Spleen (tissue), 11 donors: ENCODE measurements at regions not wholly inside any gene's neighbourhood (a gene's known extent, or its start where the extent isn't known, plus 50 kb on each side); places are given as distances from the start of the nearest gene placed in this dataset.
A peak's percentile ranks its signal among the peaks of the same experiment; 100 is the strongest.

Experiments used
- DNase-seq: peaks from one replicate; pipeline ENCODE4 v3.0.0-alpha.2; 2020
- H3K27ac ChIP-seq, 8 donors: fragments of 200-600 bp; sonication (generic) in 7 of 8; 1 replicate in 4 of 8; 2 replicates in 4 of 8; pipeline versions ENCODE4 v1.5.0 to v1.8.0; 2016 to 2021; ENCODE audit warnings: inconsistent platforms in 4 of 8, mild to moderate bottlenecking in 4 of 8, moderate library complexity in 1 of 8
- H3K27me3 ChIP-seq, 7 donors: fragments of 200-600 bp; sonication (generic) in 6 of 7; replicated peaks in 1 of 7; 1 replicate in 4 of 7; 2 replicates in 3 of 7; pipeline versions ENCODE4 v1.5.0 to v1.8.0; 2016 to 2021; ENCODE audit warnings: inconsistent platforms in 3 of 7, mild to moderate bottlenecking in 1 of 7
- H3K36me3 ChIP-seq, 6 donors: fragments of 200-600 bp; sonication (generic) in 5 of 6; 1 replicate in 4 of 6; 2 replicates in 2 of 6; pipeline versions ENCODE4 v1.5.0 to v1.8.0; 2016 to 2021; ENCODE audit warnings: inconsistent platforms in 2 of 6
- H3K4me1 ChIP-seq, 6 donors: fragments of 200-600 bp; sonication (generic) in 5 of 6; 1 replicate in 3 of 6; 2 replicates in 3 of 6; pipeline versions ENCODE4 v1.5.0 to v1.8.0; 2016 to 2021; ENCODE audit warnings: inconsistent platforms in 3 of 6
- H3K4me3 ChIP-seq, 8 donors: fragments of 200-600 bp; sonication (generic) in 7 of 8; 1 replicate in 4 of 8; 2 replicates in 4 of 8; pipeline versions ENCODE4 v1.5.0 to v1.8.0; 2016 to 2021; ENCODE audit warnings: inconsistent platforms in 4 of 8, mild to moderate bottlenecking in 4 of 8, moderate library complexity in 2 of 8
- H3K9me3 ChIP-seq, 8 donors: fragments of 200-600 bp; sonication (generic) in 7 of 8; 1 replicate in 4 of 8; 2 replicates in 4 of 8; pipeline versions ENCODE4 v1.5.0 to v1.8.0; 2016 to 2021; ENCODE audit warnings: inconsistent platforms in 4 of 8
- CTCF ChIP-seq, 11 experiments: fragments of 200-600 bp in 7 of 11; fragments of 450-650 bp in 4 of 11; sonication (generic) in 4 of 11; IDR thresholded peaks in 8 of 11; conservative IDR thresholded peaks in 3 of 11; 1 replicate in 7 of 11; 2 replicates in 4 of 11; pipeline versions ENCODE4 v1.4.0 to v1.8.0; 2016 to 2021; ENCODE audit warnings: antibody characterized with exemption in 11 of 11, inconsistent platforms in 4 of 11, mild to moderate bottlenecking in 1 of 11
- POLR2A ChIP-seq, 3 donors: fragments of 450-650 bp; IDR thresholded peaks; one replicate each; pipeline ENCODE4 v1.5.1; 2017; ENCODE audit warnings: antibody characterized with exemption in 3 of 3, mild to moderate bottlenecking in 1 of 3
- POLR2AphosphoS5 ChIP-seq, 3 donors: sonication (generic); formaldehyde crosslinking; IDR thresholded peaks; one replicate each; pipeline ENCODE4 v1.5.1; 2017; ENCODE audit warnings: antibody characterized with exemption in 3 of 3
- WGBS, 5 donors: extraction: QIAGEN DNeasy Blood & Tissue Kit in 3 of 5; methylation state at CpG; one replicate each; pipeline versions ENCODE4 v1.1.5 to v1.1.7; 2013 to 2018; 5-methylcytosine and 5-hydroxymethylcytosine counted together
- intact Hi-C: fragments of 100-400 bp; cut with DNase I; formaldehyde crosslinking; loops from one replicate; pipeline ENCODE4 v1.15.0; 2023; ENCODE audit warnings: low total_unique reads
- donor health status: healthy with polysubstance abuse.
- donor health status: DM: no; HTN: no; CAD: no; lungs with moderate emphysema.
- donor health status: DM: no; HTN: no; CAD: no.
- donor health status: Bipolar disorder and iron deficiency.
- donor health status: healthy.
- donor health status: DM: no; HTN: no; CAD: no.
- donor health status: DM: yes; HTN: yes; CAD: no.

- intact Hi-C loops = no loop called here
- peak overlapping the region in 3 of 8 donors; percentile 13 to 56 (median 42) for H3K27ac ChIP-seq
Observed at GRCh38 chr12:131528144-131528543, 182.7 kb upstream of the SFSWAP start.

DNA sequence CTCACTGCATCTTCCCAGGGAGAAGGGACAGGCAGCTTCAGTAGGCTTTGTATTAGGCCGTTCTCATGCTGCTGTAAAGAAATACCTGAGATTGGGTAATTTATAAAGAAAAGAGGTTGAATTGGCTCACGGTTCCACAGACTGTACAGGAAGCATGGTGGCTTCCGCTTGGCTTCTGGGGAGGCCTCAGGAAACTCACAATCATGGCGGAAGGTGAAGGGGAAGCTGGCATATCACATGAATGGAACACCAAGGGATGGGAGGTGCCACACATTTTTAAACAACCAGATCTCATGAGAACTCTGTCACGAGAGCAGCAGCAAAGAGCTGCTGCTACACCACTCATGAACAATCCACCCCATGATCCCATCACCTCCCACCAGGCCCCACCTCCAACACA lies 182.2 kb upstream of the SFSWAP start:
- H3K9me3 ChIP-seq = no peaks in the 10 kb centered on the region
- no peak overlapping the region for H3K4me3 ChIP-seq
- H3K4me1 ChIP-seq = peaks cover 0 to 15% (median 5%) of the 10 kb centered on the region in 6 donors
- WGBS, 5 donors = 21 to 53% (median 42%) methylated on average over 5 of the region's 5 CpGs
- H3K36me3 ChIP-seq = no peaks in the 10 kb centered on the region
- H3K27me3 ChIP-seq = peaks cover 0 to 27% (median 0%) of the 10 kb centered on the region in 7 donors
- TF ChIP-seq CTCF (IDR thresholded peaks at IDR 0.05 in 8 of 11, conservative IDR thresholded peaks at IDR 0.05 in 3 of 11) (no peak), POLR2AphosphoS5 (IDR thresholded peaks at IDR 0.05) (peak in 1 of 3 donors; percentile 65)
- peak overlapping the region in 5 of 8 donors; percentile 13 to 56 (median 40) for H3K27ac ChIP-seq
- DNase-seq = no peak
- intact Hi-C loops = no loop called here

More at GRCh38 chr12:131528144-131528543, 182.7 kb upstream of the SFSWAP start:
- H3K4me3 ChIP-seq = no peak overlapping the region
- H3K36me3 ChIP-seq = no peaks in the 10 kb centered on the region
- no peaks in the 10 kb centered on the region for H3K9me3 ChIP-seq
- TF ChIP-seq POLR2A (IDR thresholded peaks at IDR 0.05) (no peak), POLR2AphosphoS5 (IDR thresholded peaks at IDR 0.05) (no peak), CTCF (IDR thresholded peaks at IDR 0.05 in 8 of 11, conservative IDR thresholded peaks at IDR 0.05 in 3 of 11) (no peak)
- peaks cover 0 to 27% (median 0%) of the 10 kb centered on the region in 7 donors for H3K27me3 ChIP-seq
- 82 to 89% (median 84%) methylated on average over 9 to 11 of the region's 11 CpGs for WGBS, 5 donors
- no peak for DNase-seq
- peaks cover 0 to 15% (median 3%) of the 10 kb centered on the region in 6 donors for H3K4me1 ChIP-seq

DNA sequence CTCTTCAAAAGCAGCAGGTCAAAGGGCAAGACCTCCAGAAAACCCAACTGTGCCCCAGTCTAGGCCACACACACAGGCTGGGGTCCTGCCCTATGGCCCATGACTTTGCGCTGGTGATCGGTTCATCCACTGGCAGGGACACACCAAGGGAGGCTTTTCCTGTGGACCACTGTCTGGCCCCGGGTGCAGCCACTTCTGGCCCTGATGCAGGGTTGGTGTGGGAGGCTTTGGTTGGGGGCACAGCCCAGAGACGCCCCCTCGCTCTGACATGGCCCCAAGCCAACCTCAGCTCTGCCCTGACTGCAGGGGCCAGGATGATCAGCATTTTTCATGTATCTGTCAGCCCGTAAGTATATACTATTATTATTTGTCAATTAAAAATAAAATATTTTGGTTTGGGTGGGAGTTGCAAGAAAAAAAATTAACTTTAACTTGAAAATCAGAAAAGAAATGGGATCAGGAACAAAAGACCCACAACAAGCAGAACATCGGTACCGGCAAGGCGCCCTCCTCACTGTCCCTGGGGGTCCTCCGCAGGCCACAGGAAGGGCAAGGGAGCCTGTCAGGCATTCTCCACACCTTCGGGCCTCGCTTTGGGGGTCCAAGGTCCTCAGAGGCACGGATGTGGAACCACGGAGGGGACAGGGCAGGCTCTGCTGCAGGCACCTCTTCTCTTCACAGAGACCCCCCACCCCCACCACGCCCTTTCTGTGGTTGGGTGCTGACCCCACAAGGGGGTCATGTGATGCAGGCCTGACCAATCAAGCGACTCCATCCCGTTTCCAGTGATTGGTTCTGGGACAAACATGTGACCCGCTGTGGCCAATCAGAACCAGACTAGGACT lies 181.5 kb upstream of the SFSWAP start:
- no peaks in the 10 kb centered on the region for H3K9me3 ChIP-seq
- DNase-seq = no peak
- intact Hi-C loops = no loop called here
- H3K27ac ChIP-seq = peak overlapping the region in 5 of 8 donors; percentile 13 to 56 (median 40)
- TF ChIP-seq POLR2A (IDR thresholded peaks at IDR 0.05) = no peak
- TF ChIP-seq POLR2AphosphoS5 (IDR thresholded peaks at IDR 0.05) = no peak
- TF ChIP-seq CTCF (IDR thresholded peaks at IDR 0.05 in 8 of 11, conservative IDR thresholded peaks at IDR 0.05 in 3 of 11) = no peak
- peaks cover 0 to 27% (median 0%) of the 10 kb centered on the region in 7 donors for H3K27me3 ChIP-seq
- H3K4me3 ChIP-seq = no peak overlapping the region
- H3K36me3 ChIP-seq = no peaks in the 10 kb centered on the region
- 87 to 91% (median 91%) methylated on average over 13 to 18 of the region's 18 CpGs for whole genome bisulfite sequencing, 5 donors
- H3K4me1 ChIP-seq = peaks cover 0 to 21% (median 5%) of the 10 kb centered on the region in 6 donors

DNA sequence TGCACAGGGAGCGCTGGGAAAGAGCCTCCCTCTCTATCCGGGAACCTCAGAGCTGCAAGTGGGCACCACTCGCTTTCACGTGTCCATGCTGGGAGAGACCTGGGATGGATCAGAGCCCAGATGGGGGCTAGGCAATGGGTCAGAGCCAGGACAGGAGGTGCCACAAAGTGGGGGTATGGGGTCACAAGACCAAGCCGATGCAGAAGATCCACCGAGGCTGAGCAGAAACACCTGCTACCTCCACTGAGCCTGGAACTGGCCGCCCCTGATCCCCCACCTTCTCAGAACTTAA lies 180.9 kb upstream of the SFSWAP start:
- no peaks in the 10 kb centered on the region for H3K36me3 ChIP-seq
- peak overlapping the region in 1 of 8 donors; percentile 3 for H3K27ac ChIP-seq
- intact Hi-C loops = no loop called here
- no peaks in the 10 kb centered on the region for H3K9me3 ChIP-seq
- H3K4me1 ChIP-seq = peaks cover 0 to 24% (median 7%) of the 10 kb centered on the region in 6 donors
- no peak for DNase-seq
- TF ChIP-seq CTCF (IDR thresholded peaks at IDR 0.05 in 8 of 11, conservative IDR thresholded peaks at IDR 0.05 in 3 of 11) (no peak), POLR2A (IDR thresholded peaks at IDR 0.05) (no peak), POLR2AphosphoS5 (IDR thresholded peaks at IDR 0.05) (no peak)
- H3K27me3 ChIP-seq = peaks cover 0 to 27% (median 0%) of the 10 kb centered on the region in 7 donors
- 83 to 97% (median 87%) methylated on average over 5 to 7 of the region's 7 CpGs for WGBS, 5 donors
- H3K4me3 ChIP-seq = no peak overlapping the region
